H9 (cell line): ENCODE measurements at regions not wholly inside any gene's neighbourhood (a gene's known extent, or its start where the extent isn't known, plus 50 kb on each side); places are given as distances from the start of the nearest gene placed in this dataset.

Experiments
- DNase-seq: peaks from one replicate; pipeline ENCODE4 v3.0.0-alpha.2; 2017
- H2AFZ ChIP-seq: one replicate; pipeline ENCODE4 v1.6.1; 2013; ENCODE audit warnings: mild to moderate bottlenecking, low read length, control low read depth, moderate library complexity
- H2AK5ac ChIP-seq: 2 replicates; pipeline ENCODE4 v1.6.1; 2013; ENCODE audit warnings: low read length, control low read depth, mixed read lengths; ENCODE audit not compliant: insufficient read length
- H2BK120ac ChIP-seq: one replicate; pipeline ENCODE4 v1.6.1; 2013; ENCODE audit warnings: low read depth, mild to moderate bottlenecking, low read length, control low read depth, inconsistent platforms; ENCODE audit not compliant: poor library complexity, severe bottlenecking
- H2BK12ac ChIP-seq: 2 replicates; pipeline ENCODE4 v1.6.1; 2013; ENCODE audit warnings: low read length, control low read depth, mixed read lengths, low read depth; ENCODE audit not compliant: insufficient read length
- H2BK15ac ChIP-seq: 2 replicates; pipeline ENCODE4 v1.6.1; 2013; ENCODE audit warnings: low read depth, low read length, control low read depth
- H2BK20ac ChIP-seq: one replicate; pipeline ENCODE4 v1.6.1; 2013; ENCODE audit warnings: low read depth, mild to moderate bottlenecking, low read length, control low read depth, inconsistent platforms; ENCODE audit not compliant: poor library complexity, severe bottlenecking
- H2BK5ac ChIP-seq: 2 replicates; pipeline ENCODE4 v1.6.1; 2013; ENCODE audit warnings: low read length, control low read depth, mixed read lengths; ENCODE audit not compliant: insufficient read length
- H3K14ac ChIP-seq: 2 replicates; pipeline ENCODE4 v1.6.1; 2013; ENCODE audit warnings: low read length, control low read depth; ENCODE audit not compliant: insufficient read depth
- H3K18ac ChIP-seq: 2 replicates; pipeline ENCODE4 v1.6.1; 2013; ENCODE audit warnings: low read depth, mild to moderate bottlenecking, mixed read lengths, low read length, control low read depth; ENCODE audit not compliant: insufficient read length
- H3K23ac ChIP-seq: 2 replicates; pipeline ENCODE4 v1.6.1; 2013; ENCODE audit warnings: low read length, control low read depth, mixed read lengths, low read depth; ENCODE audit not compliant: insufficient read length
- H3K23me2 ChIP-seq: 2 replicates; pipeline ENCODE4 v1.6.1; 2013; ENCODE audit warnings: low read depth, mild to moderate bottlenecking, mixed read lengths, low read length, control low read depth; ENCODE audit not compliant: insufficient read length, poor library complexity, severe bottlenecking
- H3K27ac ChIP-seq: 2 replicates; pipeline ENCODE4 v1.5.1; 2013; ENCODE audit warnings: low read length, control low read depth, mixed read lengths, low read depth; ENCODE audit not compliant: insufficient read length
- H3K27me3 ChIP-seq: 2 replicates; pipeline ENCODE4 v1.6.1; 2013; ENCODE audit warnings: low read length, control low read depth, inconsistent platforms; ENCODE audit not compliant: insufficient read depth
- H3K4ac ChIP-seq: 2 replicates; pipeline ENCODE4 v1.6.1; 2013; ENCODE audit warnings: low read depth, mild to moderate bottlenecking, control low read depth, inconsistent platforms, low read length, moderate library complexity
- H3K4me1 ChIP-seq: 2 replicates; pipeline ENCODE4 v1.6.1; 2013; ENCODE audit warnings: low read length, control low read depth, inconsistent platforms; ENCODE audit not compliant: insufficient read depth
- H3K4me2 ChIP-seq: 2 replicates; pipeline ENCODE4 v1.6.1; 2013; ENCODE audit warnings: low read length, control low read depth, mixed read lengths; ENCODE audit not compliant: insufficient read length, insufficient read depth
- H3K56ac ChIP-seq: 2 replicates; pipeline ENCODE4 v1.6.1; 2013; ENCODE audit warnings: low read depth, mild to moderate bottlenecking, mixed read lengths, low read length, control low read depth; ENCODE audit not compliant: insufficient read length
- H3K79me1 ChIP-seq: 2 replicates; pipeline ENCODE4 v1.6.1; 2013; ENCODE audit warnings: low read depth, mild to moderate bottlenecking, moderate library complexity, low read length, control low read depth, inconsistent platforms; ENCODE audit not compliant: insufficient read depth, poor library complexity, severe bottlenecking
- H3K79me2 ChIP-seq: 2 replicates; pipeline ENCODE4 v1.6.1; 2013; ENCODE audit warnings: low read length, control low read depth, inconsistent platforms; ENCODE audit not compliant: insufficient read depth
- H3K9ac ChIP-seq: 2 replicates; pipeline ENCODE4 v1.6.1; 2013; ENCODE audit warnings: low read length, control low read depth, mixed read lengths; ENCODE audit not compliant: insufficient read length; ENCODE audit errors: extremely low read depth
- H3K9me3 ChIP-seq: one replicate; pipeline ENCODE4 v1.6.1; 2013; ENCODE audit warnings: low read depth, low read length, inconsistent platforms; ENCODE audit not compliant: control insufficient read depth
- H3T11ph ChIP-seq: one replicate; pipeline ENCODE4 v1.6.1; 2013; ENCODE audit warnings: mild to moderate bottlenecking, low read length, control low read depth, inconsistent platforms
- H4K20me1 ChIP-seq: one replicate; pipeline ENCODE4 v1.6.1; 2013; ENCODE audit not compliant: control insufficient read depth, insufficient read length, insufficient read depth
- H4K5ac ChIP-seq: 2 replicates; pipeline ENCODE4 v1.6.1; 2013; ENCODE audit warnings: low read depth, mild to moderate bottlenecking, mixed read lengths, low read length, control low read depth; ENCODE audit not compliant: insufficient read length
- H4K8ac ChIP-seq: replicated peaks from 2 replicates; pipeline ENCODE4 v1.6.1; 2013; ENCODE audit warnings: low read length, control low read depth, mixed read lengths, low read depth; ENCODE audit not compliant: insufficient read length
- H4K91ac ChIP-seq: 2 replicates; pipeline ENCODE4 v1.6.1; 2013; ENCODE audit warnings: low read depth, mild to moderate bottlenecking, moderate library complexity, mixed read lengths, low read length, control low read depth; ENCODE audit not compliant: insufficient read length
- H3K27ac Mint-ChIP-seq, 3 experiments: 2 replicates in 2 of 3; 3 replicates in 1 of 3; pipeline ENCODE4 v1.8.0; 2020 to 2021; ENCODE audit warnings: mixed read lengths in 3 of 3, mild to moderate bottlenecking in 1 of 3, moderate library complexity in 1 of 3
- H3K27me3 Mint-ChIP-seq: 2 replicates; pipeline ENCODE4 v1.8.0; 2021; ENCODE audit warnings: low read depth, mild to moderate bottlenecking, moderate library complexity, mixed read lengths
- H3K36me3 Mint-ChIP-seq, 3 experiments: 2 replicates in 2 of 3; 3 replicates in 1 of 3; pipeline ENCODE4 v1.8.0; 2020 to 2021; ENCODE audit warnings: low read depth in 3 of 3, mixed read lengths in 3 of 3; ENCODE audit not compliant: insufficient read depth in 1 of 3
- H3K4me1 Mint-ChIP-seq, 2 experiments: 2 replicates each; pipeline ENCODE4 v1.8.0; 2020; ENCODE audit warnings: mixed read lengths in 2 of 2
- H3K4me3 Mint-ChIP-seq, 2 experiments: 2 replicates in 1 of 2; 3 replicates in 1 of 2; pipeline ENCODE4 v1.8.0; 2020 to 2021; ENCODE audit warnings: mild to moderate bottlenecking in 2 of 2, mixed read lengths in 2 of 2, moderate library complexity in 1 of 2
- H3K9me3 Mint-ChIP-seq, 2 experiments: 2 replicates in 1 of 2; 3 replicates in 1 of 2; pipeline ENCODE4 v1.8.0; 2020; ENCODE audit warnings: mild to moderate bottlenecking in 2 of 2, mixed read lengths in 2 of 2, moderate library complexity in 1 of 2
- WGBS: extraction: QIAGEN DNeasy Blood & Tissue Kit; methylation state at CpG from one replicate; pipeline ENCODE4 v1.1.7; 2013; ENCODE audit warnings: missing lambda C conversion rate, low lambda C conversion rate, mixed read lengths; ENCODE audit not compliant: insufficient read length; ENCODE audit errors: extremely low coverage; 5-methylcytosine and 5-hydroxymethylcytosine counted together
- TF ChIP-seq, protein P1 (sequence below): fragments of 200-600 bp; sonication (generic); conservative IDR thresholded peaks from 3 replicates; pipeline ENCODE4 v1.8.0; 2021; ENCODE audit warnings: antibody characterized with exemption, mild to moderate bottlenecking

DNA sequence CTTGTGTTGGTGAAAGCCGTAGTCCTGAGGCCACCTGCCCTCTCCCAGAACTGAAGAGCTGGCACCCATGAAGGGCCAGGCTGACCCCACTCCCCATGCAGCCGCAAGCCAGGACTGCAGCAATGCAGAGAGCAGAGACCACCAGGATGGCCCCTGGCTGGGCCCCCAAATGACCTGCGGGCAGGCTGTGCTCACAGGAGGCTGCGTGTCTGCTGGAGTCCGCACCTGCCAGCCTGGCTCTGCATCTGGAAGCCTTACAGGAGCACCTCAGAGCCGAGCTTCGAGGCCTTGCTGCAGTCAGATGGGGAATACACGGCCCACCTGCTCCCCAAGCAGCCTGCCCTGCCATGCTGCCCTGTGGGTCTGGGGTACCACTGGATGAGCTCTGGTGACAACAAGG is 1336.8 kb downstream of the TBC1D22A start:
- H2AK5ac ChIP-seq: no peak overlapping the region
- no peak overlapping the region for H3K18ac ChIP-seq
- Mint-ChIP-seq H3K27me3 (peaks cover 6% of the 10 kb centered on the region), H3K4me1 (peaks cover 8 to 16% of the 10 kb centered on the region in 2 experiments), H3K36me3 (peaks cover 0 to 2% (median 0%) of the 10 kb centered on the region in 3 experiments; a peak in 1 of 7 replicates), H3K4me3 (no peak overlapping the region), H3K27ac (no peak overlapping the region), H3K9me3 (peaks cover 2 to 4% of the 10 kb centered on the region in 2 experiments; a peak in 3 of 5 replicates)
- H4K91ac ChIP-seq: no peak overlapping the region
- no peak overlapping the region for H4K5ac ChIP-seq
- no peak overlapping the region for H2BK20ac ChIP-seq
- no CpG with 5 or more reads among the region's 8 CpGs for WGBS
- H3K23me2 ChIP-seq: no peaks in the 10 kb centered on the region
- H3K27me3 ChIP-seq: no peaks in the 10 kb centered on the region
- no peak overlapping the region for H3K23ac ChIP-seq
- H4K8ac ChIP-seq: no peak overlapping the region
- no peak overlapping the region for H3K9ac ChIP-seq
- H3K4me2 ChIP-seq: no peak overlapping the region
- H2BK12ac ChIP-seq: no peak overlapping the region
- no peak overlapping the region for H3T11ph ChIP-seq
- H3K79me1 ChIP-seq: no peaks in the 10 kb centered on the region
- TF ChIP-seq, protein P1, sequence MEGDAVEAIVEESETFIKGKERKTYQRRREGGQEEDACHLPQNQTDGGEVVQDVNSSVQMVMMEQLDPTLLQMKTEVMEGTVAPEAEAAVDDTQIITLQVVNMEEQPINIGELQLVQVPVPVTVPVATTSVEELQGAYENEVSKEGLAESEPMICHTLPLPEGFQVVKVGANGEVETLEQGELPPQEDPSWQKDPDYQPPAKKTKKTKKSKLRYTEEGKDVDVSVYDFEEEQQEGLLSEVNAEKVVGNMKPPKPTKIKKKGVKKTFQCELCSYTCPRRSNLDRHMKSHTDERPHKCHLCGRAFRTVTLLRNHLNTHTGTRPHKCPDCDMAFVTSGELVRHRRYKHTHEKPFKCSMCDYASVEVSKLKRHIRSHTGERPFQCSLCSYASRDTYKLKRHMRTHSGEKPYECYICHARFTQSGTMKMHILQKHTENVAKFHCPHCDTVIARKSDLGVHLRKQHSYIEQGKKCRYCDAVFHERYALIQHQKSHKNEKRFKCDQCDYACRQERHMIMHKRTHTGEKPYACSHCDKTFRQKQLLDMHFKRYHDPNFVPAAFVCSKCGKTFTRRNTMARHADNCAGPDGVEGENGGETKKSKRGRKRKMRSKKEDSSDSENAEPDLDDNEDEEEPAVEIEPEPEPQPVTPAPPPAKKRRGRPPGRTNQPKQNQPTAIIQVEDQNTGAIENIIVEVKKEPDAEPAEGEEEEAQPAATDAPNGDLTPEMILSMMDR: no peak
- DNase-seq: peak; percentile 24
- no peak overlapping the region for H3K56ac ChIP-seq
- H3K27ac ChIP-seq: no peak overlapping the region
- no peak overlapping the region for H2BK120ac ChIP-seq
- peak overlapping the region; percentile 45 for H3K14ac ChIP-seq
- H3K4me1 ChIP-seq: no peaks in the 10 kb centered on the region
- no peak overlapping the region for H2BK15ac ChIP-seq
- no peak overlapping the region for H2BK5ac ChIP-seq
- no peaks in the 10 kb centered on the region for H3K79me2 ChIP-seq
- H4K20me1 ChIP-seq: no peaks in the 10 kb centered on the region
- H2AFZ ChIP-seq: no peak overlapping the region
- H3K9me3 ChIP-seq: no peaks in the 10 kb centered on the region
- no peak overlapping the region for H3K4ac ChIP-seq
